Ishikawa (cell line): ENCODE measurements at regions not wholly inside any gene's neighbourhood (a gene's known extent, or its start where the extent isn't known, plus 50 kb on each side); places are given as distances from the start of the nearest gene placed in this dataset.

ENCODE experiments used
- CEBPB ChIP-seq: IDR thresholded peaks from 2 replicates; pipeline ENCODE4 v1.6.1; 2012
- CREB1 ChIP-seq: IDR thresholded peaks from 2 replicates; pipeline ENCODE4 v1.6.1; 2012; ENCODE audit warnings: low read depth
- EGR1 ChIP-seq: IDR thresholded peaks from 2 replicates; pipeline ENCODE4 v1.6.1; 2012
- EP300 ChIP-seq: IDR thresholded peaks from 2 replicates; pipeline ENCODE4 v1.6.1; 2012; ENCODE audit warnings: borderline replicate concordance
- FOXM1 ChIP-seq: IDR thresholded peaks from 2 replicates; pipeline ENCODE4 v1.6.1; 2012; ENCODE audit warnings: low read depth, borderline replicate concordance
- MAX ChIP-seq: IDR thresholded peaks from 2 replicates; pipeline ENCODE4 v1.6.1; 2012
- NFIC ChIP-seq: IDR thresholded peaks from 2 replicates; pipeline ENCODE4 v1.6.1; 2012
- RAD21 ChIP-seq: IDR thresholded peaks from 2 replicates; pipeline ENCODE4 v1.6.1; 2012; ENCODE audit warnings: low read depth
- REST ChIP-seq: IDR thresholded peaks from 2 replicates; pipeline ENCODE4 v1.6.1; 2012; ENCODE audit warnings: low read depth, mild to moderate bottlenecking
- TAF1 ChIP-seq: IDR thresholded peaks from 2 replicates; pipeline ENCODE4 v1.6.1; 2012; ENCODE audit warnings: low read depth, mild to moderate bottlenecking
- TCF12 ChIP-seq: IDR thresholded peaks from 2 replicates; pipeline ENCODE4 v1.6.1; 2012; ENCODE audit warnings: low read depth
- TEAD4 ChIP-seq: IDR thresholded peaks from 2 replicates; pipeline ENCODE4 v1.6.1; 2012
- USF1 ChIP-seq: IDR thresholded peaks from 2 replicates; pipeline ENCODE4 v1.6.1; 2012
- YY1 ChIP-seq: IDR thresholded peaks from 2 replicates; pipeline ENCODE4 v1.6.1; 2012; ENCODE audit warnings: low read depth
- ZBTB7A ChIP-seq: IDR thresholded peaks from 2 replicates; pipeline ENCODE4 v1.6.1; 2012; ENCODE audit warnings: low read depth

GRCh38 chr3:152196782-152197181 lies 71.9 kb upstream of the MBNL1 start:
- TF ChIP-seq EP300 (no peak), TCF12 (no peak), CREB1 (no peak), TAF1 (no peak), CEBPB (no peak), EGR1 (no peak), YY1 (no peak), RAD21 (no peak), TEAD4 (no peak), USF1 (no peak), REST (no peak), NFIC (no peak), ZBTB7A (no peak), FOXM1 (no peak), MAX (no peak)

- TF ChIP-seq TEAD4 (no peak), RAD21 (no peak), EGR1 (no peak), NFIC (no peak), FOXM1 (no peak), CEBPB (no peak), CREB1 (no peak)
Measured at GRCh38 chr3:152197451-152197850, 71.3 kb upstream of the MBNL1 start.

GRCh38 chr3:152197937-152198336 lies 70.8 kb upstream of the MBNL1 start:
- TF ChIP-seq MAX (no peak), ZBTB7A (no peak), YY1 (no peak), FOXM1 (no peak), CEBPB (no peak), CREB1 (no peak), RAD21 (no peak), EP300 (no peak), TAF1 (no peak), REST (no peak), USF1 (no peak)

- TF ChIP-seq EP300 (no peak), NFIC (no peak), CREB1 (no peak), REST (no peak), USF1 (no peak), ZBTB7A (no peak), EGR1 (no peak)
Measured at GRCh38 chr3:152198665-152199064, 70.1 kb upstream of the MBNL1 start.
